Liver (tissue), 8 donors: ENCODE measurements at regions not wholly inside any gene's neighbourhood (a gene's known extent, or its start where the extent isn't known, plus 50 kb on each side); places are given as distances from the start of the nearest gene placed in this dataset.
"Not testable (repeated sequence)": the region's sequence is repeated elsewhere in the genome, so short reads cannot be mapped to it uniquely, and the experiment has no call there.

Experiments used
- DNase-seq: peaks from one replicate; pipeline ENCODE4 v3.0.0-alpha.2; 2017; ENCODE audit warnings: low spot score
- H3K27ac ChIP-seq, 2 donors: one replicate each; pipeline ENCODE4 v1.7.0; 2013; ENCODE audit warnings: inconsistent platforms in 2 of 2, low read length in 2 of 2, control low read depth in 1 of 2, low read depth in 1 of 2, mild to moderate bottlenecking in 1 of 2
- H3K27me3 ChIP-seq, 4 donors: one replicate each; pipeline versions ENCODE4 v1.6.1 to v1.7.0; 2013; ENCODE audit warnings: low read length in 3 of 4, inconsistent platforms in 1 of 4, mild to moderate bottlenecking in 1 of 4, moderate library complexity in 1 of 4; ENCODE audit not compliant: control insufficient read depth in 4 of 4, insufficient read depth in 4 of 4
- H3K36me3 ChIP-seq, 4 donors: one replicate each; pipeline versions ENCODE4 v1.6.1 to v1.7.0; 2013; ENCODE audit warnings: low read length in 3 of 4, mild to moderate bottlenecking in 3 of 4, low read depth in 1 of 4, moderate library complexity in 1 of 4; ENCODE audit not compliant: control insufficient read depth in 4 of 4, insufficient read depth in 3 of 4
- H3K4me1 ChIP-seq, 4 donors: one replicate each; pipeline versions ENCODE4 v1.6.1 to v1.7.0; 2013; ENCODE audit warnings: low read length in 3 of 4, mild to moderate bottlenecking in 3 of 4, moderate library complexity in 1 of 4; ENCODE audit not compliant: control insufficient read depth in 4 of 4, insufficient read depth in 4 of 4
- H3K4me3 ChIP-seq, 3 donors: one replicate each; pipeline versions ENCODE4 v1.6.1 to v1.7.0; 2013; ENCODE audit warnings: low read length in 3 of 3, control low read depth in 1 of 3, low read depth in 1 of 3, mild to moderate bottlenecking in 1 of 3
- H3K9ac ChIP-seq, 2 donors: one replicate each; pipeline ENCODE4 v1.7.0; 2013; ENCODE audit warnings: low read length in 2 of 2, mild to moderate bottlenecking in 2 of 2, moderate library complexity in 2 of 2, control low read depth in 1 of 2, low read depth in 1 of 2
- H3K9me3 ChIP-seq, 4 donors: one replicate each; pipeline versions ENCODE4 v1.6.1 to v1.7.0; 2013; ENCODE audit warnings: low read length in 3 of 4; ENCODE audit not compliant: control insufficient read depth in 4 of 4
- ATF3 ChIP-seq: IDR thresholded peaks from 2 replicates; pipeline ENCODE4 v1.6.1; 2016; ENCODE audit warnings: antibody characterized with exemption
- CTCF ChIP-seq: fragments of 150-350 bp; IDR thresholded peaks from 2 replicates; pipeline ENCODE4 v1.5.1; 2017; ENCODE audit warnings: improper control_type of control experiment, low read depth, low read length; ENCODE audit not compliant: missing input control
- EGR1 ChIP-seq, 2 donors: IDR thresholded peaks; 2 replicates each; pipeline ENCODE4 v1.6.1; 2016 to 2018; ENCODE audit warnings: antibody characterized with exemption in 2 of 2, low read depth in 2 of 2
- FOXA1 ChIP-seq: IDR thresholded peaks from 2 replicates; pipeline ENCODE4 v1.6.1; 2016; ENCODE audit warnings: antibody characterized with exemption
- FOXA2 ChIP-seq: IDR thresholded peaks from 2 replicates; pipeline ENCODE4 v1.6.1; 2016; ENCODE audit warnings: antibody characterized with exemption
- GABPA ChIP-seq, 2 donors: IDR thresholded peaks in 1 of 2; conservative IDR thresholded peaks in 1 of 2; 2 replicates each; pipeline ENCODE4 v1.6.1; 2016; ENCODE audit warnings: antibody characterized with exemption in 2 of 2, mild to moderate bottlenecking in 1 of 2, moderate library complexity in 1 of 2
- HNF4A ChIP-seq, 2 donors: conservative IDR thresholded peaks; 2 replicates each; pipeline ENCODE4 v1.6.1; 2016; ENCODE audit warnings: antibody characterized with exemption in 2 of 2, mild to moderate bottlenecking in 2 of 2
- HNF4G ChIP-seq: IDR thresholded peaks from 2 replicates; pipeline ENCODE4 v1.6.1; 2016; ENCODE audit warnings: antibody characterized with exemption
- JUND ChIP-seq, 2 donors: IDR thresholded peaks; 2 replicates each; pipeline ENCODE4 v1.6.1; 2016; ENCODE audit warnings: antibody characterized with exemption in 2 of 2
- MAX ChIP-seq: IDR thresholded peaks from 2 replicates; pipeline ENCODE4 v1.6.1; 2016; ENCODE audit warnings: antibody characterized with exemption
- NR2F2 ChIP-seq: IDR thresholded peaks from 2 replicates; pipeline ENCODE4 v1.6.1; 2016; ENCODE audit warnings: antibody characterized with exemption
- RAD21 ChIP-seq, 2 donors: IDR thresholded peaks; 2 replicates each; pipeline ENCODE4 v1.6.1; 2016; ENCODE audit warnings: antibody characterized with exemption in 2 of 2, mild to moderate bottlenecking in 2 of 2
- REST ChIP-seq: IDR thresholded peaks from 2 replicates; pipeline ENCODE4 v1.6.1; 2016; ENCODE audit warnings: antibody characterized with exemption, mild to moderate bottlenecking
- RXRA ChIP-seq, 2 donors: IDR thresholded peaks; 2 replicates each; pipeline ENCODE4 v1.6.1; 2017 to 2018; ENCODE audit warnings: antibody characterized with exemption in 2 of 2, mild to moderate bottlenecking in 1 of 2
- SP1 ChIP-seq: IDR thresholded peaks from 2 replicates; pipeline ENCODE4 v1.6.1; 2018; ENCODE audit warnings: antibody characterized with exemption, mild to moderate bottlenecking
- TAF1 ChIP-seq: conservative IDR thresholded peaks from 2 replicates; pipeline ENCODE4 v1.6.1; 2016; ENCODE audit warnings: antibody characterized with exemption, mild to moderate bottlenecking
- YY1 ChIP-seq: IDR thresholded peaks from 2 replicates; pipeline ENCODE4 v1.6.1; 2016; ENCODE audit warnings: antibody characterized with exemption, mild to moderate bottlenecking
- ZBTB33 ChIP-seq: IDR thresholded peaks from 2 replicates; pipeline ENCODE4 v1.6.1; 2016; ENCODE audit warnings: antibody characterized with exemption
- WGBS: extraction: QIAGEN DNeasy Blood & Tissue Kit; methylation state at CpG from one replicate; pipeline ENCODE4 v1.1.7; 2013; 5-methylcytosine and 5-hydroxymethylcytosine counted together
- donor health status: healthy.
- donor health status: healthy.
- donor health status: healthy.
- donor health status: healthy.
- donor health status: healthy.

GRCh38 chr3:159409711-159410110 lies 578.9 kb upstream of the IL12A start:
- not testable (repeated sequence) for H3K9me3 ChIP-seq, H3K27me3 ChIP-seq, H3K36me3 ChIP-seq, H3K4me3 ChIP-seq, DNase-seq, H3K27ac ChIP-seq, H3K4me1 ChIP-seq, H3K9ac ChIP-seq

- no peak for DNase-seq
- no peak overlapping the region for H3K9ac ChIP-seq
- TF ChIP-seq ZBTB33 (no peak), NR2F2 (no peak), YY1 (no peak), JUND (IDR thresholded peaks at IDR 0.05) (no peak), CTCF (no peak), FOXA2 (no peak), REST (no peak), SP1 (no peak), ATF3 (no peak), FOXA1 (no peak), EGR1 (IDR thresholded peaks at IDR 0.05; ENCODE audit: low read depth in 2 of 2) (no peak), TAF1 (no peak), HNF4G (no peak), MAX (no peak), HNF4A (conservative IDR thresholded peaks at IDR 0.05) (no peak), GABPA (IDR thresholded peaks at IDR 0.05 in 1 of 2, conservative IDR thresholded peaks at IDR 0.05 in 1 of 2) (no peak), RXRA (IDR thresholded peaks at IDR 0.05) (no peak), RAD21 (IDR thresholded peaks at IDR 0.05) (no peak)
- no peaks in the 10 kb centered on the region for H3K27me3 ChIP-seq
- H3K9me3 ChIP-seq = peaks cover 0 to 9% (median 2%) of the 10 kb centered on the region in 4 donors
- no peak overlapping the region for H3K27ac ChIP-seq
- H3K36me3 ChIP-seq = no peaks in the 10 kb centered on the region
- 66% methylated on average over 2 of the region's 2 CpGs for WGBS
- no peak overlapping the region for H3K4me3 ChIP-seq
- H3K4me1 ChIP-seq = no peaks in the 10 kb centered on the region
These were observed 575.3 kb upstream of the IL12A start for GRCh38 chr3:159413319-159413718.
